HG02840 (cell line): ENCODE measurements at regions not wholly inside any gene's neighbourhood (a gene's known extent, or its start where the extent isn't known, plus 50 kb on each side); places are given as distances from the start of the nearest gene placed in this dataset.
"Not testable (repeated sequence)": the region's sequence is repeated elsewhere in the genome, so short reads cannot be mapped to it uniquely, and the experiment has no call there.

Experiments used
- ATAC-seq: cut with Tn5 transposase; IDR thresholded peaks from one replicate; pipeline ENCODE4 v1.9.1; 2021; ENCODE audit warnings: mild to moderate bottlenecking, moderate library complexity, moderate number of reproducible peaks; ENCODE audit not compliant: unreplicated experiment, low FRiP score

- ATAC-seq = no peak
Observed at GRCh38 chr5:91468651-91469422, 85.7 kb upstream of the ARRDC3 start.

- no peak for ATAC-seq
Observed at GRCh38 chr5:91464886-91465646, 81.9 kb upstream of the ARRDC3 start.

- no peak for ATAC-seq
Observed at GRCh38 chr5:91457681-91458058, 74.6 kb upstream of the ARRDC3 start.

GRCh38 chr5:91456928-91457680, 74.0 kb upstream of the ARRDC3 start:
- ATAC-seq = no peak

- ATAC-seq = no peak
Observed at GRCh38 chr5:91449083-91449482, 66.0 kb upstream of the ARRDC3 start.

GRCh38 chr5:91448079-91448478, 65.0 kb upstream of the ARRDC3 start:
- ATAC-seq = not testable (repeated sequence)

GRCh38 chr5:91446880-91447279, 63.8 kb upstream of the ARRDC3 start:
- not testable (repeated sequence) for ATAC-seq

GRCh38 chr5:91443761-91444467, 60.8 kb upstream of the ARRDC3 start:
- ATAC-seq = no peak

- ATAC-seq = no peak
Observed at GRCh38 chr5:91443023-91443422, 59.9 kb upstream of the ARRDC3 start.

- ATAC-seq = no peak
Observed at GRCh38 chr5:91441082-91441481, 58.0 kb upstream of the ARRDC3 start.

GRCh38 chr5:91438871-91439270, 55.8 kb upstream of the ARRDC3 start:
- no peak for ATAC-seq

- ATAC-seq = no peak
Observed at GRCh38 chr5:91436241-91436640, 53.1 kb upstream of the ARRDC3 start.

GRCh38 chr5:91434348-91434747, 51.2 kb upstream of the ARRDC3 start:
- no peak for ATAC-seq

- ATAC-seq = no peak
Observed at GRCh38 chr5:91433861-91434260, 50.7 kb upstream of the ARRDC3 start.
